RWPE1 (cell line): ENCODE measurements at regions not wholly inside any gene's neighbourhood (a gene's known extent, or its start where the extent isn't known, plus 50 kb on each side); places are given as distances from the start of the nearest gene placed in this dataset.

Source experiments
- CTCF ChIA-PET: fragments of 350-600 bp; sonication (Branson Sonifier 250); formaldehyde crosslinking; extraction: SDS; loops from one replicate; lab custom pipeline; 2021; lab: Yijun Ruan, JAX
- POLR2A ChIA-PET: fragments of 400-600 bp; formaldehyde crosslinking; extraction: SDS; loops from one replicate; lab custom pipeline; 2020; ENCODE audit warnings: antibody characterized with exemption; ENCODE audit not compliant: low non-redundant PET; lab: Yijun Ruan, JAX
- DNase-seq: peaks from one replicate; pipeline ENCODE4 v3.0.0; 2012; ENCODE audit warnings: low spot score
- H3K27ac ChIP-seq: fragments of 450-650 bp; 2 replicates; pipeline ENCODE4 v1.5.1; 2017
- TF ChIP-seq, protein P1 (sequence below): fragments of 450-650 bp; conservative IDR thresholded peaks from 2 replicates; pipeline ENCODE4 v1.5.1; 2017; ENCODE audit warnings: low read depth, mild to moderate bottlenecking

- TF ChIP-seq, protein P1, sequence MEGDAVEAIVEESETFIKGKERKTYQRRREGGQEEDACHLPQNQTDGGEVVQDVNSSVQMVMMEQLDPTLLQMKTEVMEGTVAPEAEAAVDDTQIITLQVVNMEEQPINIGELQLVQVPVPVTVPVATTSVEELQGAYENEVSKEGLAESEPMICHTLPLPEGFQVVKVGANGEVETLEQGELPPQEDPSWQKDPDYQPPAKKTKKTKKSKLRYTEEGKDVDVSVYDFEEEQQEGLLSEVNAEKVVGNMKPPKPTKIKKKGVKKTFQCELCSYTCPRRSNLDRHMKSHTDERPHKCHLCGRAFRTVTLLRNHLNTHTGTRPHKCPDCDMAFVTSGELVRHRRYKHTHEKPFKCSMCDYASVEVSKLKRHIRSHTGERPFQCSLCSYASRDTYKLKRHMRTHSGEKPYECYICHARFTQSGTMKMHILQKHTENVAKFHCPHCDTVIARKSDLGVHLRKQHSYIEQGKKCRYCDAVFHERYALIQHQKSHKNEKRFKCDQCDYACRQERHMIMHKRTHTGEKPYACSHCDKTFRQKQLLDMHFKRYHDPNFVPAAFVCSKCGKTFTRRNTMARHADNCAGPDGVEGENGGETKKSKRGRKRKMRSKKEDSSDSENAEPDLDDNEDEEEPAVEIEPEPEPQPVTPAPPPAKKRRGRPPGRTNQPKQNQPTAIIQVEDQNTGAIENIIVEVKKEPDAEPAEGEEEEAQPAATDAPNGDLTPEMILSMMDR, result no peak
- DNase-seq, result no peak
- ChIA-PET POLR2A (no interaction called here), CTCF (no interaction called here)
- no peak overlapping the region for H3K27ac ChIP-seq
These were observed 83.4 kb upstream of the FAM3C start for GRCh38 chr7:121479466-121479865.

DNA sequence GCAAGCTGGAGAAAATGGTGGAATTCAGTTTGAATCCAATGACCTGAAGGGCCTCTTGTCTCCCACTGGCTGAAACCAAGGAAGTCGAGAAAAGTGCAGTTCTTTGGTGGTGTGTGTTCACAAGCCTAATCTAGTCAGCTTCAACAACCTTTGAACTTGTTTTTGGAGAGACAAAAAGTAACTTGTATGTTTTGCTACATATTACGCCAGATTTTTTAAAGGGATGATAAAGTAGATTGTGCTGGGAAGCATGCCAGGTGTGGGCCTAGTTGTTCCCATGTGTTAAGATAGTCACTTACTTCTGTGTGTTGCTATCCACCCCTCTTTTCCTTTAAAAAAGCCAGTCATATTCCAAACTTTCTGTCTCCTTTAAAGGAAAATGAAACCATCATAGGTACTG, 79.7 kb upstream of the FAM3C start:
- H3K27ac ChIP-seq, result no peak overlapping the region
- ChIA-PET POLR2A (no interaction called here), CTCF (interaction anchor here (0.6 kb wide), 1 partner anchor 110 kb away, joined by 4 read pairs; no protein-coding TSS in a partner anchor)
- TF ChIP-seq, protein P1, result no peak
- no peak for DNase-seq

GRCh38 chr7:121474301-121474673, 78.2 kb upstream of the FAM3C start:
- TF ChIP-seq, protein P1, result no peak
- CTCF ChIA-PET, result interaction anchor here (0.6 to 0.7 kb wide), 2 partner anchors 46 to 297 kb away, joined by 3 read pairs; no protein-coding TSS in a partner anchor
- no peak overlapping the region for H3K27ac ChIP-seq
- no peak for DNase-seq
- POLR2A ChIA-PET, result interaction anchor here (0.6 kb wide), 1 partner anchor 310 kb away, joined by 3 read pairs; no protein-coding TSS in a partner anchor

- H3K27ac ChIP-seq, result no peak overlapping the region
- TF ChIP-seq, protein P1, result no peak
- DNase-seq, result no peak
- ChIA-PET CTCF (interaction anchor here (0.6 to 0.7 kb wide), 2 partner anchors 45 to 298 kb away, joined by 3 read pairs; no protein-coding TSS in a partner anchor), POLR2A (interaction anchor here (0.6 kb wide), 1 partner anchor 310 kb away, joined by 3 read pairs; no protein-coding TSS in a partner anchor)
These were observed 77.7 kb upstream of the FAM3C start for GRCh38 chr7:121473645-121474300.

- ChIA-PET CTCF (no interaction called here), POLR2A (no interaction called here)
- TF ChIP-seq, protein P1, result no peak
- H3K27ac ChIP-seq, result no peak overlapping the region
- no peak for DNase-seq
These were observed 70.3 kb upstream of the FAM3C start for GRCh38 chr7:121466455-121466854.

- CTCF ChIA-PET, result no interaction called here
- POLR2A ChIA-PET, result no interaction called here
- TF ChIP-seq, protein P1, result no peak
- no peak overlapping the region for H3K27ac ChIP-seq
- no peak for DNase-seq
These were observed 63.0 kb upstream of the FAM3C start for GRCh38 chr7:121459148-121459547.
